NB4 (cell line): ENCODE measurements at regions not wholly inside any gene's neighbourhood (a gene's known extent, or its start where the extent isn't known, plus 50 kb on each side); places are given as distances from the start of the nearest gene placed in this dataset.

Experiments
- DNase-seq: peaks from one replicate; pipeline ENCODE4 v3.0.0; 2010; ENCODE audit warnings: low read depth
- H3K4me3 ChIP-seq: one replicate; pipeline ENCODE4 v1.5.1; 2011; ENCODE audit warnings: mild to moderate bottlenecking, low read depth, low read length, moderate library complexity
- CTCF ChIP-seq: IDR thresholded peaks from one replicate; pipeline ENCODE4 v1.5.1; 2012; ENCODE audit warnings: low read depth, low read length
- MAX ChIP-seq: IDR thresholded peaks from 2 replicates; pipeline ENCODE4 v1.6.1; 2011; ENCODE audit warnings: low read depth, low read length
- MYC ChIP-seq: IDR thresholded peaks from 2 replicates; pipeline ENCODE4 v1.6.1; 2011; ENCODE audit warnings: low read depth, low read length
- POLR2A ChIP-seq: IDR thresholded peaks from 2 replicates; pipeline ENCODE4 v1.6.1; 2011; ENCODE audit warnings: mild to moderate bottlenecking; ENCODE audit not compliant: insufficient read length; ENCODE audit errors: extremely low read depth

GRCh38 chr2:18987016-18987415 is 371.4 kb downstream of the OSR1 start:
- DNase-seq, result no peak
- TF ChIP-seq MAX, result no peak
- no peak overlapping the region for H3K4me3 ChIP-seq

- TF ChIP-seq POLR2A (no peak), CTCF (no peak)
- no peak overlapping the region for H3K4me3 ChIP-seq
- DNase-seq, result no peak
These were observed 372.4 kb downstream of the OSR1 start for GRCh38 chr2:18986046-18986445.

GRCh38 chr2:18980786-18981430 is 377.5 kb downstream of the OSR1 start:
- TF ChIP-seq MAX (no peak), MYC (no peak), CTCF (no peak), POLR2A (no peak)
- no peak for DNase-seq

GRCh38 chr2:18980104-18980785 is 378.2 kb downstream of the OSR1 start:
- no peak for DNase-seq
- H3K4me3 ChIP-seq, result no peak overlapping the region
- TF ChIP-seq MYC, result no peak
- no peak for TF ChIP-seq POLR2A
- TF ChIP-seq MAX, result no peak
- no peak for TF ChIP-seq CTCF

More at GRCh38 chr2:18980786-18981430, 377.5 kb downstream of the OSR1 start:
- H3K4me3 ChIP-seq, result no peak overlapping the region

- no peak overlapping the region for H3K4me3 ChIP-seq
- no peak for DNase-seq
- no peak for TF ChIP-seq POLR2A
These were observed 381.0 kb downstream of the OSR1 start for GRCh38 chr2:18977409-18977808.

GRCh38 chr2:18976168-18976961 is 382.1 kb downstream of the OSR1 start:
- TF ChIP-seq MAX (no peak), POLR2A (no peak), CTCF (no peak), MYC (no peak)
- H3K4me3 ChIP-seq, result no peak overlapping the region
- DNase-seq, result peak; percentile 80
